ENCODE measurements at regions not wholly inside any gene's neighbourhood (a gene's known extent, or its start where the extent isn't known, plus 50 kb on each side); places are given as distances from the start of the nearest gene placed in this dataset.

- Mint-ChIP-seq H3K27me3 (no peaks in the 10 kb centered on the region), H3K36me3 (no peaks in the 10 kb centered on the region), H3K27ac (no peak overlapping the region), H3K4me3 (no peak overlapping the region), H3K9me3 (no peaks in the 10 kb centered on the region), H3K4me1 (ENCODE audit: low read depth) (no peaks in the 10 kb centered on the region)
- ChIA-PET CTCF (no interaction called here), POLR2A (no interaction called here)
- DNase-seq = no peak
- intact Hi-C loops (cut with micrococcal nuclease) = no loop called here
Observed at GRCh38 chr18:78113136-78113939, 863.7 kb downstream of the GALR1 start.

DNA sequence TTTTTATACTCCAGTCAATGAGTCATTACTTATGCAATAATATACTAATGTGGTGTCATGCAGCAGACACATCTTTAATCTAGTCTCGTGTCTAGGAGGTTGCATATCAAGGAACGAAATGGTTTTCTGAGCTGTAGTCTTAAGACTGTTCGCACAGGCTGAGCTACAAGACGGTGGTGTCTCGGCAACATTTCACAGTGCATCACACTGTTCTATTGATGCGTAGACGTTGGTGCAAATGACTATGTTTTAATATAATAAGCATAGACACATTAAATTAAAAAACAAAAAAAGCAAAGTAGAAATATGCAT lies 864.2 kb downstream of the GALR1 start:
- no peak for DNase-seq
- Mint-ChIP-seq H3K27me3 (no peaks in the 10 kb centered on the region), H3K4me1 (ENCODE audit: low read depth) (no peaks in the 10 kb centered on the region), H3K27ac (no peak overlapping the region), H3K36me3 (no peaks in the 10 kb centered on the region), H3K4me3 (no peak overlapping the region), H3K9me3 (no peaks in the 10 kb centered on the region)
- ChIA-PET CTCF (no interaction called here), POLR2A (no interaction called here)
- intact Hi-C loops (cut with micrococcal nuclease) = no loop called here

GRCh38 chr18:78115896-78116561 lies 863.6 kb upstream of the SALL3 start:
- DNase-seq = no peak
- H3K36me3 Mint-ChIP-seq = no peaks in the 10 kb centered on the region
- H3K27ac Mint-ChIP-seq = no peak overlapping the region
- H3K4me1 Mint-ChIP-seq (ENCODE audit: low read depth) = no peaks in the 10 kb centered on the region
- ChIA-PET POLR2A (no interaction called here), CTCF (no interaction called here)
- intact Hi-C loops (cut with micrococcal nuclease) = no loop called here
- no peak overlapping the region for H3K4me3 Mint-ChIP-seq
- peaks cover 13% of the 10 kb centered on the region for H3K9me3 Mint-ChIP-seq
- no peaks in the 10 kb centered on the region for H3K27me3 Mint-ChIP-seq

DNA sequence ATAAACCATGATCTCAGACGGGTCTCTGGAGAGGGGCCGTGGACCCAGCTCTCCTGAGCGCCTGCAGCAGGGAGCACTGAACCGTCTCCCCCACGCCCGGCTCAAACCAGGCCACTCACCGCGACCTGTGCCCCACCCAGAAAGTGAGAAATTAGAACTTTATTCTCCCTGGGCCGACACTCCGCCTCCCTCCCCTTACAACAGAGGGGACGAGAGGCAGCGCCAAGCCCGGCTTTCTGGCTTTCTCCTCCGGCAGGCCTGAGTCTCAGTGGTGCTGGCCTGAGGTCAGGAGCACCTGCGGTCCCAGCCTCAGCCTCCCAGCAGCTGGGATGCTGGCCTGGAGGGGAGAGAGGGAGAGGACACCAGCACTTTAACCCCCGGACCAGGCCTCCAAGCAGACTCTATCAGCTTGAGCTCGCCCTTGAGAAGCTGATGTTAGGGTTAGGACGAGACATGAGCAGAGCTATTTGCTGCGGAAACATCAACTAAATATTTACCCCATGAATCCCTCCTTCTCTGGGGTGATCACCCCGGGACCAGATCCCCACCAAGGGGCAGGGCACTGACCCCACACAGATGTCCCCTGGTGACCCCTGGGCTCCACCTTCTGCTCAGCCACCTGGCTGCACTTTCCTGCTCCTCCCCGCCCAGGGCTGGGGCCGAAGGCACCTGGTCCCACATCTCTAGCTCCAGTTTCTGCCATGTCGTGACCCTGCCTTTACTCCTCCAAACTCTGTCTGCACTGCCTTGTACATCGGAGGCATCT lies 856.3 kb upstream of the SALL3 start:
- Mint-ChIP-seq H3K27ac (no peak overlapping the region), H3K4me1 (ENCODE audit: low read depth) (no peaks in the 10 kb centered on the region), H3K9me3 (peaks cover 30% of the 10 kb centered on the region), H3K4me3 (no peak overlapping the region), H3K27me3 (no peaks in the 10 kb centered on the region), H3K36me3 (no peaks in the 10 kb centered on the region)
- no peak for DNase-seq
- intact Hi-C loops (cut with micrococcal nuclease) = no loop called here
- POLR2A ChIA-PET = no interaction called here
- CTCF ChIA-PET = no interaction called here

DNA sequence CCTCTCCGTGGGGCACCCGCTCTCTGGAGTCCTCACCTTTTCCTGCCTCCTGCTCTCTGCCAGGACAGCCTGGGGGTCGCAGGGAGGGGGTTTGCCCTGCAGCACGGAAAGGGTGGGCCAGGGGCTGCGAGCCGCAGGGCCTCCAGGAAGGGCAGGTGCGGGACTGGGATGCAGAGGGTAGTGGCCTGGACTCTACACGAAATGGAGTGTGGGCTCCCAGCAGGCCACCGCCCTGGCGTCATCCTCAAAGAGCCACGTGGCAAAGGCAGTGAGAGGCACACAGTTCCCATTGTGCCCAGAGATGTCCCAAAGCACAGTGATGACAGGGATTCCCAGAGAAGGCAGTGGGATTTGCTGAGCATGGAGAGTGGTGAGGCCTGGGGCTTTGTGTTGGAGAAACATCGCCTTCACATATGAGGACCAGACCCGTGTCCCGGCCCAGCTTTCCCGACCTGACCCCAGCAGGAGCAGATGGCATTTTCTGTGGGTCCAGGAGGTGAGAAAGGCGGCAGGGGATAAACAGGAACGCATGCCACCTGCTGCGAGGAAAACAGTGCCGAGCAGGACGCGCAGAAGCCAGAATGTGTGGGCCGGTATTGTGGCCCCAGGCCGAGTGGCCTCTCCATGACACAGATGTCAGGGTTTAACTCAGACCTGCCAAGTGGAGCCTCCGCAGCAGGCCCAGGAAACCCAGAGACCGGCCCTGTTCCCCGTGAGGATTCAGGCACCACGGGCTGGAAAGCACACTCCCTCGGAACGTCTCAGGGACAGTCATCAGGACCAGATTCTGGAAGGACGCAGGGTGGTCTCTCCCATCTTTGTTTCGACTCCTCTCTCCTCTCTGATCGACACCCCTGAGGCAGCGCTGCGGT lies 855.5 kb upstream of the SALL3 start:
- intact Hi-C loops (cut with micrococcal nuclease) = no loop called here
- Mint-ChIP-seq H3K27me3 (no peaks in the 10 kb centered on the region), H3K36me3 (no peaks in the 10 kb centered on the region), H3K4me3 (no peak overlapping the region), H3K9me3 (peaks cover 29% of the 10 kb centered on the region), H3K4me1 (ENCODE audit: low read depth) (no peaks in the 10 kb centered on the region), H3K27ac (no peak overlapping the region)
- CTCF ChIA-PET = no interaction called here
- DNase-seq = no peak
- POLR2A ChIA-PET = no interaction called here

DNA sequence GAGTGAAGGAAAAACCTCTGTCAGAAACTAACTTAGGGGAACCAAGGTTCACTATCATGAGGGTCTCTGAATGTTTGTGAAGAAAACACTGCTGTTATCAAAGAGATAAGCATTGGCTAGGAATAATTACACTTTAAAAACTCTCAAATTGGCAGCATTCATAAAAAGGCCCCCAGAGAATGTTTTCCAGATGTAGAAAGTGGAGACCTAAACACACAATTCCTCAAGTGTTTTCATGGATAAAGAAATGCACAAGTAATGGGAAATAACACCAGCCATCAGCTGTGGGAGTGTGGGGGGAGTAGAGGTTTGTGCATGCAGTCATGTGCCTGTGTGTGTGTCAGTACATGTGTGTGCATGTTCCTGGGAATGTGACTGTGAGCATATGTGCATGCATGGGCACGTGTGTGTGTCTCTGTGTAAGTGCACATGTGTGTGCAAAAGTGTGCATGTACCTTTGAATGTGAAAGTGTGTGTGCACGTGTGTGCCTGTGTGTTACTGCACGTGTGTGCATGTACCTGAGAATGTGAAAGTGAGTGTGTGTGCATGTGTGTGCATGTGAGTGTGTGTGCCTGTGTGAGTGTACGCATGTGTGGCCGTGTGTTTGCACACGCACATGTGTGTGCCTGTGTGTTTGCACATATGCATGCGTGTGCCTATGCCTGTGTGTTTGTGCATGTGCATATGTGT lies 854.3 kb upstream of the SALL3 start:
- Mint-ChIP-seq H3K9me3 (peaks cover 18% of the 10 kb centered on the region), H3K27ac (no peak overlapping the region), H3K27me3 (no peaks in the 10 kb centered on the region), H3K4me3 (no peak overlapping the region), H3K4me1 (ENCODE audit: low read depth) (no peaks in the 10 kb centered on the region), H3K36me3 (no peaks in the 10 kb centered on the region)
- intact Hi-C loops (cut with micrococcal nuclease) = no loop called here
- CTCF ChIA-PET = no interaction called here
- POLR2A ChIA-PET = no interaction called here
- DNase-seq = no peak

GRCh38 chr18:78126106-78126505 lies 853.5 kb upstream of the SALL3 start:
- H3K36me3 Mint-ChIP-seq = no peaks in the 10 kb centered on the region
- DNase-seq = no peak
- peaks cover 17% of the 10 kb centered on the region for H3K9me3 Mint-ChIP-seq
- POLR2A ChIA-PET = no interaction called here
- no peaks in the 10 kb centered on the region for H3K4me1 Mint-ChIP-seq (ENCODE audit: low read depth)
- CTCF ChIA-PET = no interaction called here
- H3K27ac Mint-ChIP-seq = no peak overlapping the region
- no peaks in the 10 kb centered on the region for H3K27me3 Mint-ChIP-seq
- intact Hi-C loops (cut with micrococcal nuclease) = no loop called here
- H3K4me3 Mint-ChIP-seq = no peak overlapping the region

DNA sequence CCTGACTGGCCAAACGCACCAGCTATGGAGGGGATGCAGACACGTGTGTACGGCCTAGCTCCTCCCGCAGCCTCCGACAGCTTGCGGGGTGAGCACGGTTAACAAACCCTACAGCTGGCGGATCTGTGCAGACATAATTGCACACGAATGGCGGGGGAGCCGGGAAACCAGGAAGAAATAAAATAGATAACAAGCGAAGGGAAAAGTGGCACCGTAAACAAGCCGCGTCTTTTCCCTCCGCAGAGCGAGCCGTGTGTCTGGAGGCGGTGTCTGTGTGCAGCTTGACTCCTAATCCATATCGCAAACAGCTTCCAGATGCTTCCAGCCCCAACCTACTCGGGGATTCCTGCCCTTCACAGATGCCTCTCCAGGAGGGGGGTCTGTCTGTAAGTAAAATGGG lies 853.1 kb upstream of the SALL3 start:
- ChIA-PET CTCF (no interaction called here), POLR2A (no interaction called here)
- intact Hi-C loops (cut with micrococcal nuclease) = no loop called here
- no peaks in the 10 kb centered on the region for H3K27me3 Mint-ChIP-seq
- no peak overlapping the region for H3K27ac Mint-ChIP-seq
- peaks cover 17% of the 10 kb centered on the region for H3K9me3 Mint-ChIP-seq
- DNase-seq = no peak
- no peaks in the 10 kb centered on the region for H3K36me3 Mint-ChIP-seq
- H3K4me1 Mint-ChIP-seq (ENCODE audit: low read depth) = no peaks in the 10 kb centered on the region
- no peak overlapping the region for H3K4me3 Mint-ChIP-seq

GRCh38 chr18:78127041-78127440 lies 852.6 kb upstream of the SALL3 start:
- H3K36me3 Mint-ChIP-seq = no peaks in the 10 kb centered on the region
- no peaks in the 10 kb centered on the region for H3K27me3 Mint-ChIP-seq
- no peak overlapping the region for H3K4me3 Mint-ChIP-seq
- H3K9me3 Mint-ChIP-seq = peaks cover 17% of the 10 kb centered on the region
- intact Hi-C loops (cut with micrococcal nuclease) = no loop called here
- no peak overlapping the region for H3K27ac Mint-ChIP-seq
- POLR2A ChIA-PET = no interaction called here
- no peak for DNase-seq
- H3K4me1 Mint-ChIP-seq (ENCODE audit: low read depth) = no peaks in the 10 kb centered on the region
- CTCF ChIA-PET = no interaction called here

- Mint-ChIP-seq H3K27me3 (no peaks in the 10 kb centered on the region), H3K4me1 (ENCODE audit: low read depth) (no peaks in the 10 kb centered on the region), H3K4me3 (no peak overlapping the region), H3K9me3 (peaks cover 17% of the 10 kb centered on the region), H3K36me3 (no peaks in the 10 kb centered on the region), H3K27ac (no peak overlapping the region)
- intact Hi-C loops (cut with micrococcal nuclease) = no loop called here
- no peak for DNase-seq
- ChIA-PET CTCF (no interaction called here), POLR2A (no interaction called here)
Observed at GRCh38 chr18:78128004-78128403, 851.6 kb upstream of the SALL3 start.

- CTCF ChIA-PET = no interaction called here
- no peaks in the 10 kb centered on the region for H3K27me3 Mint-ChIP-seq
Observed at GRCh38 chr18:78129260-78129659, 850.4 kb upstream of the SALL3 start.

More at GRCh38 chr18:78129260-78129659, 850.4 kb upstream of the SALL3 start:
- Mint-ChIP-seq H3K27ac (no peak overlapping the region), H3K4me3 (no peak overlapping the region), H3K36me3 (no peaks in the 10 kb centered on the region), H3K9me3 (peaks cover 17% of the 10 kb centered on the region), H3K4me1 (ENCODE audit: low read depth) (no peaks in the 10 kb centered on the region)
- POLR2A ChIA-PET = no interaction called here
- DNase-seq = no peak
- intact Hi-C loops (cut with micrococcal nuclease) = no loop called here
